ENCODE measurements at regions not wholly inside any gene's neighbourhood (a gene's known extent, or its start where the extent isn't known, plus 50 kb on each side); places are given as distances from the start of the nearest gene placed in this dataset.

DNA sequence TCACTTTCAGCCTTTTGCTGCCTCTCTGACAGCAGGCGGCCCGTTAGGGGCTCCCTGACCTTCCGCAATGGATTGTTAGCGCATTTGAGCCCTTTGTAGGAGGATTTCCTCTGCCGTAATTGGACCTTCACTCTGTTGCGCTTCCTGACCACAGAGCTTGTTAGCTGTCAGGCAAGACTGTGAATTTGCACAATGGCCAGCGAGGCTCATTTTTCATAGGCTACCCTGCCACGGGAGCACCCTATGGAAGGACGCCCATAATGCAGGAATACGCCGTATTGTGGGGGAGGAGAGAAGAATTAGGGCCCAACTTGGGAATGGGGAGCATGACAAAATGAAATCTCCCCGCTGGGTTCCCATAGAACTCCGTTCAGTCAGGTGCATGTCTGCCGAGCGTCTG is 205.2 kb upstream of the NLRP1 start:
- Histone ChIP-seq H3K4me1 (ENCODE audit: control insufficient read depth in 4 of 4, insufficient read depth in 4 of 4, low read length in 3 of 4) (no peaks in the 10 kb centered on the region), H3K4me3 (ENCODE audit: low read depth in 1 of 3, low read length in 3 of 3) (no peak overlapping the region), H3K27ac (ENCODE audit: low read depth in 1 of 2, low read length in 2 of 2) (no peak overlapping the region), H3K9ac (ENCODE audit: low read depth in 1 of 2, low read length in 2 of 2) (no peak overlapping the region), H3K27me3 (ENCODE audit: control insufficient read depth in 4 of 4, insufficient read depth in 4 of 4, low read length in 3 of 4) (peaks cover 0 to 3% (median 0%) of the 10 kb centered on the region in 4 donors), H3K9me3 (ENCODE audit: control insufficient read depth in 4 of 4, low read length in 3 of 4) (peaks cover 0 to 3% (median under 1%) of the 10 kb centered on the region in 4 donors), H3K36me3 (ENCODE audit: control insufficient read depth in 4 of 4, insufficient read depth in 3 of 4, low read depth in 1 of 4, low read length in 3 of 4) (no peaks in the 10 kb centered on the region)
- DNase-seq (ENCODE audit: low spot score), result no peak
- TF ChIP-seq RAD21 (IDR thresholded peaks at IDR 0.05), result no peak
- TF ChIP-seq EGR1 (IDR thresholded peaks at IDR 0.05; ENCODE audit: low read depth in 2 of 2), result no peak
- WGBS, result 80% methylated on average over 15 of the region's 15 CpGs

DNA sequence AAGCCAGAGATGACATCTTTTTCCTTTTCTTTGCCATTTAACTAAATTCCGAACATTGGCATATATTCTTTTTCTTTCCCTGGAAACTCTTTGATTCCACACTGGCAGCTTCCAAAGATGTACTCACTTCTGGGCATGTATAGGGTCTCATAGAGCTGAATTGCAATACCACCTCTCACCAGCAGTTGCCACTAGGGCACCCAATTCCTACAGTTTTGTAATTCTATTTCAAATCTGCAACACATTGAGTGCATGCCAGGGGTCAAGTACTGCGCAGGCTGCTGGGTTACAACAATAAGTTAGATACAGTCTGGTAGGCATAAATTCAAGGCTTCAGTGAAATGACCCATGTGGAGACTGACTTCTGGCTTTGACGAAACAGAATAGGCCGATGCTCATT is 208.8 kb upstream of the NLRP1 start:
- no peaks in the 10 kb centered on the region for H3K4me1 ChIP-seq (ENCODE audit: control insufficient read depth in 4 of 4, insufficient read depth in 4 of 4, low read length in 3 of 4)
- no peak overlapping the region for H3K9ac ChIP-seq (ENCODE audit: low read depth in 1 of 2, low read length in 2 of 2)
- no peak for DNase-seq (ENCODE audit: low spot score)
- no peak overlapping the region for H3K27ac ChIP-seq (ENCODE audit: low read depth in 1 of 2, low read length in 2 of 2)
- H3K9me3 ChIP-seq (ENCODE audit: control insufficient read depth in 4 of 4, low read length in 3 of 4), result peaks cover 0 to 3% (median 0%) of the 10 kb centered on the region in 4 donors
- H3K27me3 ChIP-seq (ENCODE audit: control insufficient read depth in 4 of 4, insufficient read depth in 4 of 4, low read length in 3 of 4), result peaks cover 0 to 5% (median 0%) of the 10 kb centered on the region in 4 donors
- no peak overlapping the region for H3K4me3 ChIP-seq (ENCODE audit: low read depth in 1 of 3, low read length in 3 of 3)
- no peaks in the 10 kb centered on the region for H3K36me3 ChIP-seq (ENCODE audit: control insufficient read depth in 4 of 4, insufficient read depth in 3 of 4, low read depth in 1 of 4, low read length in 3 of 4)
- WGBS, result 96% methylated on average over 4 of the region's 4 CpGs
- TF ChIP-seq FOXA1 (IDR thresholded peaks at IDR 0.05), result no peak
- no peak for TF ChIP-seq YY1 (IDR thresholded peaks at IDR 0.05)
- TF ChIP-seq, protein P1, sequence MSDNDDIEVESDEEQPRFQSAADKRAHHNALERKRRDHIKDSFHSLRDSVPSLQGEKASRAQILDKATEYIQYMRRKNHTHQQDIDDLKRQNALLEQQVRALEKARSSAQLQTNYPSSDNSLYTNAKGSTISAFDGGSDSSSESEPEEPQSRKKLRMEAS (IDR thresholded peaks at IDR 0.05), result no peak
- no peak for TF ChIP-seq GABPA (IDR thresholded peaks at IDR 0.05 in 1 of 2, conservative IDR thresholded peaks at IDR 0.05 in 1 of 2)
- no peak for TF ChIP-seq HNF4A (conservative IDR thresholded peaks at IDR 0.05)

DNA sequence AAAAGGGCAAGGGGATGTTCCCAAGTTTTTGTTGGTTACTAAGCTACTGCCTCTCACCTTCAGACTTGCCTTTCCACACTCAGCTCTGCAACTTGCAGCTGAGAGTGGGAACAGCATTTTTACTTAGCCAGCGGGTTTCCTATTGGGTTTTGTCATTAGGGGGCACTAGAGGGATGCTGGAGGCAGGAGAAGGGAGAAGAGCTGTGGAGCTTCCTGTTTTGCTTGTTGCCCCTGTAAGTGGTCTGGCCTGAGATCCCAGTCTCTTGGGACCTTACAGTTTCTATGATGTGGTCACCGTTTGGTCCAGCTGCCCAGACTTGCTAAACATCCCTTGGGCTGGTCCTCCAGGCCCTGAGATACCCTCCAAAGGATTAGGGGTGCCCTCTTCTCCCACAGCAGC is 209.6 kb upstream of the NLRP1 start:
- H3K27ac ChIP-seq (ENCODE audit: low read depth in 1 of 2, low read length in 2 of 2), result no peak overlapping the region
- peaks cover 0 to 3% (median 0%) of the 10 kb centered on the region in 4 donors for H3K9me3 ChIP-seq (ENCODE audit: control insufficient read depth in 4 of 4, low read length in 3 of 4)
- peaks cover 0 to 9% (median 0%) of the 10 kb centered on the region in 4 donors for H3K27me3 ChIP-seq (ENCODE audit: control insufficient read depth in 4 of 4, insufficient read depth in 4 of 4, low read length in 3 of 4)
- DNase-seq (ENCODE audit: low spot score), result no peak
- H3K4me3 ChIP-seq (ENCODE audit: low read depth in 1 of 3, low read length in 3 of 3), result no peak overlapping the region
- no peak overlapping the region for H3K9ac ChIP-seq (ENCODE audit: low read depth in 1 of 2, low read length in 2 of 2)
- no peaks in the 10 kb centered on the region for H3K36me3 ChIP-seq (ENCODE audit: control insufficient read depth in 4 of 4, insufficient read depth in 3 of 4, low read depth in 1 of 4, low read length in 3 of 4)
- TF ChIP-seq, protein P2, sequence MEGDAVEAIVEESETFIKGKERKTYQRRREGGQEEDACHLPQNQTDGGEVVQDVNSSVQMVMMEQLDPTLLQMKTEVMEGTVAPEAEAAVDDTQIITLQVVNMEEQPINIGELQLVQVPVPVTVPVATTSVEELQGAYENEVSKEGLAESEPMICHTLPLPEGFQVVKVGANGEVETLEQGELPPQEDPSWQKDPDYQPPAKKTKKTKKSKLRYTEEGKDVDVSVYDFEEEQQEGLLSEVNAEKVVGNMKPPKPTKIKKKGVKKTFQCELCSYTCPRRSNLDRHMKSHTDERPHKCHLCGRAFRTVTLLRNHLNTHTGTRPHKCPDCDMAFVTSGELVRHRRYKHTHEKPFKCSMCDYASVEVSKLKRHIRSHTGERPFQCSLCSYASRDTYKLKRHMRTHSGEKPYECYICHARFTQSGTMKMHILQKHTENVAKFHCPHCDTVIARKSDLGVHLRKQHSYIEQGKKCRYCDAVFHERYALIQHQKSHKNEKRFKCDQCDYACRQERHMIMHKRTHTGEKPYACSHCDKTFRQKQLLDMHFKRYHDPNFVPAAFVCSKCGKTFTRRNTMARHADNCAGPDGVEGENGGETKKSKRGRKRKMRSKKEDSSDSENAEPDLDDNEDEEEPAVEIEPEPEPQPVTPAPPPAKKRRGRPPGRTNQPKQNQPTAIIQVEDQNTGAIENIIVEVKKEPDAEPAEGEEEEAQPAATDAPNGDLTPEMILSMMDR (IDR thresholded peaks at IDR 0.05; ENCODE audit: low read depth, low read length, missing input control), result no peak
- TF ChIP-seq RAD21 (IDR thresholded peaks at IDR 0.05), result peak; percentile 46 to 66
- WGBS, result 61% methylated on average over 2 of the region's 2 CpGs
- H3K4me1 ChIP-seq (ENCODE audit: control insufficient read depth in 4 of 4, insufficient read depth in 4 of 4, low read length in 3 of 4), result no peaks in the 10 kb centered on the region

DNA sequence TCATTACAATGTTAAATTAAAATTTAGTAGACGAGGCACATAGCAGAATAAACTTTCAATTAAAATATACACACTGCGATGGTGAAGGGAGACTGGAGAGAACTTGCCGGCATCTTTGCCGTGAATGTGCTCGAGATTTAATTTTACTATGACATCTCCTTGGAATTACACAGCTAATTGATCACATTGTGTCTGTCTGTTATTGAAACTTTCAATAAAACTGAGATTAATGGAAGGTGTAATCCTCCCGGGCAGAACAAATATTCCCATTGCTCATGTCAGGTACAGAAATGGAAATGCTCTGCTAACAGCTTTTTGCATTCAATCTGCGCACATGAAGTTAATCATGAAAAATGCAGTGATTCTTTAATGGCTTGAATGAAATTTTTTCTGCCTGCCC is 210.1 kb upstream of the NLRP1 start:
- no peak overlapping the region for H3K27ac ChIP-seq (ENCODE audit: low read depth in 1 of 2, low read length in 2 of 2)
- H3K9me3 ChIP-seq (ENCODE audit: control insufficient read depth in 4 of 4, low read length in 3 of 4), result peaks cover 0 to 3% (median 0%) of the 10 kb centered on the region in 4 donors
- no peaks in the 10 kb centered on the region for H3K4me1 ChIP-seq (ENCODE audit: control insufficient read depth in 4 of 4, insufficient read depth in 4 of 4, low read length in 3 of 4)
- no peak overlapping the region for H3K4me3 ChIP-seq (ENCODE audit: low read depth in 1 of 3, low read length in 3 of 3)
- 91% methylated on average over 7 of the region's 7 CpGs for WGBS
- no peak for DNase-seq (ENCODE audit: low spot score)
- no peak overlapping the region for H3K9ac ChIP-seq (ENCODE audit: low read depth in 1 of 2, low read length in 2 of 2)
- H3K27me3 ChIP-seq (ENCODE audit: control insufficient read depth in 4 of 4, insufficient read depth in 4 of 4, low read length in 3 of 4), result peaks cover 0 to 9% (median 0%) of the 10 kb centered on the region in 4 donors
- no peaks in the 10 kb centered on the region for H3K36me3 ChIP-seq (ENCODE audit: control insufficient read depth in 4 of 4, insufficient read depth in 3 of 4, low read depth in 1 of 4, low read length in 3 of 4)
- TF ChIP-seq EGR1 (IDR thresholded peaks at IDR 0.05; ENCODE audit: low read depth in 2 of 2), result no peak
- TF ChIP-seq, protein P3, sequence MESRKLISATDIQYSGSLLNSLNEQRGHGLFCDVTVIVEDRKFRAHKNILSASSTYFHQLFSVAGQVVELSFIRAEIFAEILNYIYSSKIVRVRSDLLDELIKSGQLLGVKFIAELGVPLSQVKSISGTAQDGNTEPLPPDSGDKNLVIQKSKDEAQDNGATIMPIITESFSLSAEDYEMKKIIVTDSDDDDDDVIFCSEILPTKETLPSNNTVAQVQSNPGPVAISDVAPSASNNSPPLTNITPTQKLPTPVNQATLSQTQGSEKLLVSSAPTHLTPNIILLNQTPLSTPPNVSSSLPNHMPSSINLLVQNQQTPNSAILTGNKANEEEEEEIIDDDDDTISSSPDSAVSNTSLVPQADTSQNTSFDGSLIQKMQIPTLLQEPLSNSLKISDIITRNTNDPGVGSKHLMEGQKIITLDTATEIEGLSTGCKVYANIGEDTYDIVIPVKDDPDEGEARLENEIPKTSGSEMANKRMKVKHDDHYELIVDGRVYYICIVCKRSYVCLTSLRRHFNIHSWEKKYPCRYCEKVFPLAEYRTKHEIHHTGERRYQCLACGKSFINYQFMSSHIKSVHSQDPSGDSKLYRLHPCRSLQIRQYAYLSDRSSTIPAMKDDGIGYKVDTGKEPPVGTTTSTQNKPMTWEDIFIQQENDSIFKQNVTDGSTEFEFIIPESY (IDR thresholded peaks at IDR 0.05), result no peak
- no peak for TF ChIP-seq FOXA1 (IDR thresholded peaks at IDR 0.05)
- no peak for TF ChIP-seq HNF4G (IDR thresholded peaks at IDR 0.05)
- TF ChIP-seq, protein P4, sequence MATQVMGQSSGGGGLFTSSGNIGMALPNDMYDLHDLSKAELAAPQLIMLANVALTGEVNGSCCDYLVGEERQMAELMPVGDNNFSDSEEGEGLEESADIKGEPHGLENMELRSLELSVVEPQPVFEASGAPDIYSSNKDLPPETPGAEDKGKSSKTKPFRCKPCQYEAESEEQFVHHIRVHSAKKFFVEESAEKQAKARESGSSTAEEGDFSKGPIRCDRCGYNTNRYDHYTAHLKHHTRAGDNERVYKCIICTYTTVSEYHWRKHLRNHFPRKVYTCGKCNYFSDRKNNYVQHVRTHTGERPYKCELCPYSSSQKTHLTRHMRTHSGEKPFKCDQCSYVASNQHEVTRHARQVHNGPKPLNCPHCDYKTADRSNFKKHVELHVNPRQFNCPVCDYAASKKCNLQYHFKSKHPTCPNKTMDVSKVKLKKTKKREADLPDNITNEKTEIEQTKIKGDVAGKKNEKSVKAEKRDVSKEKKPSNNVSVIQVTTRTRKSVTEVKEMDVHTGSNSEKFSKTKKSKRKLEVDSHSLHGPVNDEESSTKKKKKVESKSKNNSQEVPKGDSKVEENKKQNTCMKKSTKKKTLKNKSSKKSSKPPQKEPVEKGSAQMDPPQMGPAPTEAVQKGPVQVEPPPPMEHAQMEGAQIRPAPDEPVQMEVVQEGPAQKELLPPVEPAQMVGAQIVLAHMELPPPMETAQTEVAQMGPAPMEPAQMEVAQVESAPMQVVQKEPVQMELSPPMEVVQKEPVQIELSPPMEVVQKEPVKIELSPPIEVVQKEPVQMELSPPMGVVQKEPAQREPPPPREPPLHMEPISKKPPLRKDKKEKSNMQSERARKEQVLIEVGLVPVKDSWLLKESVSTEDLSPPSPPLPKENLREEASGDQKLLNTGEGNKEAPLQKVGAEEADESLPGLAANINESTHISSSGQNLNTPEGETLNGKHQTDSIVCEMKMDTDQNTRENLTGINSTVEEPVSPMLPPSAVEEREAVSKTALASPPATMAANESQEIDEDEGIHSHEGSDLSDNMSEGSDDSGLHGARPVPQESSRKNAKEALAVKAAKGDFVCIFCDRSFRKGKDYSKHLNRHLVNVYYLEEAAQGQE (IDR thresholded peaks at IDR 0.05), result no peak
- TF ChIP-seq, protein P5, sequence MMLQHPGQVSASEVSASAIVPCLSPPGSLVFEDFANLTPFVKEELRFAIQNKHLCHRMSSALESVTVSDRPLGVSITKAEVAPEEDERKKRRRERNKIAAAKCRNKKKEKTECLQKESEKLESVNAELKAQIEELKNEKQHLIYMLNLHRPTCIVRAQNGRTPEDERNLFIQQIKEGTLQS (IDR thresholded peaks at IDR 0.05), result no peak
- no peak for TF ChIP-seq YY1 (IDR thresholded peaks at IDR 0.05)
- TF ChIP-seq TAF1 (conservative IDR thresholded peaks at IDR 0.05), result no peak
- no peak for TF ChIP-seq RAD21 (IDR thresholded peaks at IDR 0.05)
- no peak for TF ChIP-seq GABPA (IDR thresholded peaks at IDR 0.05 in 1 of 2, conservative IDR thresholded peaks at IDR 0.05 in 1 of 2)
- TF ChIP-seq FOXA2 (IDR thresholded peaks at IDR 0.05), result no peak
